Tibial nerve (tissue), 3 donors: ENCODE measurements at regions not wholly inside any gene's neighbourhood (a gene's known extent, or its start where the extent isn't known, plus 50 kb on each side); places are given as distances from the start of the nearest gene placed in this dataset.

ENCODE experiments used
- POLR2A ChIP-seq, 2 donors: fragments of 450-650 bp; IDR thresholded peaks; one replicate each; pipeline ENCODE4 v1.6.1; 2017; ENCODE audit warnings: antibody characterized with exemption in 2 of 2, mild to moderate bottlenecking in 2 of 2, moderate library complexity in 2 of 2
- TF ChIP-seq, protein P1 (sequence below), 5 experiments: fragments of 200-600 bp in 3 of 5; fragments of 450-650 bp in 2 of 5; sonication (generic) in 3 of 5; IDR thresholded peaks; one replicate each; pipeline ENCODE4 v1.5.1; 2016 to 2019; ENCODE audit warnings: antibody characterized with exemption in 5 of 5, mild to moderate bottlenecking in 3 of 5, moderate library complexity in 2 of 5

DNA sequence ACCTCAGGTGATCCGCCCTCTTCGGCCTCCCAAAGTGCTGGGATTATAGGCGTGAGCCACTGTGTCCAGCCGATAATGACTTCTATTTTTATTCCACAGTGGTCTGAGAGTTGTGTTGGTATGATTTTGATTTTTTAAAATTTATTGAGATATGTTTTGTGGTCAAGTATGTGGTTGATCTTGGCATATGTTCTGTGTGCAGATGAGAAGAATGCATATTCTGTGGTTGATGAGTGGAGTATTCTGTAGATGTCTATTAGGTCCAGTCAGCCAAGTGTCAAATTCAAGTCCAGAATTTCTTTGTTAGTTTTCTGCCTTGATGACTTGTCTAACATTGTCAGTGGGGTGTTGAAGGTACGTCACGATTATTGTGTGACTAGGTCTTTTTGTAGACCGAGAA lies 338.2 kb upstream of the TARS1 start:
- TF ChIP-seq, protein P1, sequence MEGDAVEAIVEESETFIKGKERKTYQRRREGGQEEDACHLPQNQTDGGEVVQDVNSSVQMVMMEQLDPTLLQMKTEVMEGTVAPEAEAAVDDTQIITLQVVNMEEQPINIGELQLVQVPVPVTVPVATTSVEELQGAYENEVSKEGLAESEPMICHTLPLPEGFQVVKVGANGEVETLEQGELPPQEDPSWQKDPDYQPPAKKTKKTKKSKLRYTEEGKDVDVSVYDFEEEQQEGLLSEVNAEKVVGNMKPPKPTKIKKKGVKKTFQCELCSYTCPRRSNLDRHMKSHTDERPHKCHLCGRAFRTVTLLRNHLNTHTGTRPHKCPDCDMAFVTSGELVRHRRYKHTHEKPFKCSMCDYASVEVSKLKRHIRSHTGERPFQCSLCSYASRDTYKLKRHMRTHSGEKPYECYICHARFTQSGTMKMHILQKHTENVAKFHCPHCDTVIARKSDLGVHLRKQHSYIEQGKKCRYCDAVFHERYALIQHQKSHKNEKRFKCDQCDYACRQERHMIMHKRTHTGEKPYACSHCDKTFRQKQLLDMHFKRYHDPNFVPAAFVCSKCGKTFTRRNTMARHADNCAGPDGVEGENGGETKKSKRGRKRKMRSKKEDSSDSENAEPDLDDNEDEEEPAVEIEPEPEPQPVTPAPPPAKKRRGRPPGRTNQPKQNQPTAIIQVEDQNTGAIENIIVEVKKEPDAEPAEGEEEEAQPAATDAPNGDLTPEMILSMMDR (IDR thresholded peaks at IDR 0.05), result no peak
- TF ChIP-seq POLR2A (IDR thresholded peaks at IDR 0.05), result no peak
